Keratinocyte (primary cell): ENCODE measurements at regions not wholly inside any gene's neighbourhood (a gene's known extent, or its start where the extent isn't known, plus 50 kb on each side); places are given as distances from the start of the nearest gene placed in this dataset.

ENCODE experiments used
- DNase-seq: peaks from one replicate; pipeline ENCODE4 v3.0.0-alpha.2; 2011; ENCODE audit warnings: low read depth, missing footprints, low spot score
- FAIRE-seq: peaks from 2 replicates; lab custom pipeline; 2011; peaks lifted over from hg19 to GRCh38; lab: Jason Lieb, UNC
- H2AFZ ChIP-seq: 2 replicates; pipeline ENCODE4 v1.6.0; 2012; ENCODE audit warnings: low read length, control low read depth, inconsistent platforms; ENCODE audit not compliant: control insufficient read depth
- H3K27ac ChIP-seq: 2 replicates; pipeline ENCODE4 v1.5.1; 2011; ENCODE audit warnings: low read length; ENCODE audit not compliant: control insufficient read depth, insufficient read depth
- H3K27me3 ChIP-seq: 3 replicates; pipeline ENCODE4 v1.6.0; 2011; ENCODE audit warnings: low read length; ENCODE audit not compliant: control insufficient read depth, insufficient read depth; ENCODE audit errors: extremely low read depth
- H3K36me3 ChIP-seq, 2 experiments: 2 replicates in 1 of 2; 3 replicates in 1 of 2; pipeline ENCODE4 v1.5.1; 2011; ENCODE audit warnings: low read length in 2 of 2, mild to moderate bottlenecking in 1 of 2; ENCODE audit not compliant: control insufficient read depth in 2 of 2, insufficient read depth in 2 of 2; ENCODE audit errors: extremely low read depth in 1 of 2
- H3K4me1 ChIP-seq: 3 replicates; pipeline ENCODE4 v1.5.1; 2011; ENCODE audit warnings: low read length; ENCODE audit not compliant: control insufficient read depth, insufficient read depth; ENCODE audit errors: extremely low read depth
- H3K4me2 ChIP-seq: 3 replicates; pipeline ENCODE4 v1.6.0; 2011; ENCODE audit warnings: low read depth, low read length; ENCODE audit not compliant: control insufficient read depth, insufficient read depth; ENCODE audit errors: extremely low read depth
- H3K4me3 ChIP-seq, 3 experiments: fragments of 200-600 bp in 1 of 3; sonication (generic) in 1 of 3; 2 replicates in 2 of 3; 3 replicates in 1 of 3; pipeline ENCODE4 v1.5.1; 2011 to 2016; ENCODE audit warnings: low read length in 3 of 3, mild to moderate bottlenecking in 3 of 3, control low read depth in 2 of 3, inconsistent platforms in 1 of 3, low read depth in 1 of 3, mixed read lengths in 1 of 3, mixed run types in 1 of 3, moderate library complexity in 1 of 3; ENCODE audit not compliant: control insufficient read depth in 2 of 3, insufficient read depth in 2 of 3; ENCODE audit errors: extremely low read depth in 1 of 3
- H3K79me2 ChIP-seq: 2 replicates; pipeline ENCODE4 v1.6.0; 2012; ENCODE audit warnings: low read length; ENCODE audit not compliant: control insufficient read depth, insufficient read depth
- H3K9ac ChIP-seq: 3 replicates; pipeline ENCODE4 v1.6.0; 2011; ENCODE audit warnings: low read length; ENCODE audit not compliant: control insufficient read depth, insufficient read depth; ENCODE audit errors: extremely low read depth
- H3K9me1 ChIP-seq: 3 replicates; pipeline ENCODE4 v1.6.0; 2011; ENCODE audit warnings: low read length; ENCODE audit not compliant: control insufficient read depth, insufficient read depth; ENCODE audit errors: extremely low read depth
- H3K9me3 ChIP-seq: 2 replicates; pipeline ENCODE4 v1.5.1; 2012; ENCODE audit warnings: low read depth, low read length; ENCODE audit not compliant: control insufficient read depth
- H4K20me1 ChIP-seq: 3 replicates; pipeline ENCODE4 v1.6.0; 2011; ENCODE audit warnings: low read length; ENCODE audit not compliant: control insufficient read depth, insufficient read depth; ENCODE audit errors: extremely low read depth
- CTCF ChIP-seq, 3 experiments: IDR thresholded peaks in 1 of 3; conservative IDR thresholded peaks in 1 of 3; optimal IDR thresholded peaks in 1 of 3; 2 replicates in 2 of 3; 3 replicates in 1 of 3; pipeline versions ENCODE3 to v1.5.1; 2011; ENCODE audit warnings: low read length in 3 of 3, mild to moderate bottlenecking in 3 of 3, moderate library complexity in 2 of 3, control low read depth in 1 of 3, inconsistent platforms in 1 of 3; ENCODE audit not compliant: insufficient read depth in 2 of 3; ENCODE audit errors: extremely low read depth in 1 of 3
- EZH2 ChIP-seq: IDR thresholded peaks from one replicate; pipeline ENCODE4 v1.6.1; 2012; ENCODE audit warnings: inconsistent platforms, mild to moderate bottlenecking, low read length, moderate library complexity
- dilution Hi-C: fragments of 300-500 bp; cut with MboI; formaldehyde crosslinking; loops from one replicate; pipeline ENCODE4 v1.7.0; 2020; ENCODE audit warnings: low sequenced_read_pairs; ENCODE audit not compliant: extremely low pct_ligation_motif_present

GRCh38 chr4:144411119-144411518 is 234.8 kb upstream of the HHIP start:
- FAIRE-seq = no peak
- Histone ChIP-seq H3K27me3 (no peaks in the 10 kb centered on the region), H3K4me2 (no peak overlapping the region), H3K9me1 (no peaks in the 10 kb centered on the region), H3K4me1 (no peaks in the 10 kb centered on the region), H3K9ac (no peak overlapping the region), H3K79me2 (no peaks in the 10 kb centered on the region), H3K27ac (no peak overlapping the region), H2AFZ (no peak overlapping the region), H4K20me1 (no peaks in the 10 kb centered on the region), H3K9me3 (no peaks in the 10 kb centered on the region), H3K4me3 (no peak overlapping the region), H3K36me3 (no peaks in the 10 kb centered on the region)
- no peak for TF ChIP-seq CTCF (optimal IDR thresholded peaks at IDR 0.05 in 1 of 3, IDR thresholded peaks at IDR 0.05 in 1 of 3, conservative IDR thresholded peaks at IDR 0.05 in 1 of 3; ENCODE audit: extremely low read depth in 1 of 3, insufficient read depth in 2 of 3, low read length in 3 of 3)
- no peak for TF ChIP-seq EZH2
- DNase-seq = no peak
- dilution Hi-C loops = no loop called here

- Histone ChIP-seq H3K9me3 (no peaks in the 10 kb centered on the region), H3K79me2 (no peaks in the 10 kb centered on the region), H3K9ac (no peak overlapping the region), H3K4me3 (no peak overlapping the region), H2AFZ (no peak overlapping the region), H3K4me2 (no peak overlapping the region), H3K27me3 (no peaks in the 10 kb centered on the region), H3K9me1 (no peaks in the 10 kb centered on the region), H3K4me1 (no peaks in the 10 kb centered on the region), H3K36me3 (no peaks in the 10 kb centered on the region), H3K27ac (no peak overlapping the region), H4K20me1 (no peaks in the 10 kb centered on the region)
- DNase-seq (no peak), FAIRE-seq (no peak)
- dilution Hi-C loops = no loop called here
- TF ChIP-seq EZH2 = no peak
- TF ChIP-seq CTCF (optimal IDR thresholded peaks at IDR 0.05 in 1 of 3, IDR thresholded peaks at IDR 0.05 in 1 of 3, conservative IDR thresholded peaks at IDR 0.05 in 1 of 3; ENCODE audit: extremely low read depth in 1 of 3, insufficient read depth in 2 of 3, low read length in 3 of 3) = no peak
These were observed 234.3 kb upstream of the HHIP start for GRCh38 chr4:144411700-144412099.
